MM.1S (cell line): ENCODE measurements at regions not wholly inside any gene's neighbourhood (a gene's known extent, or its start where the extent isn't known, plus 50 kb on each side); places are given as distances from the start of the nearest gene placed in this dataset.

Experiments
- DNase-seq: peaks from one replicate; pipeline ENCODE4 v3.0.0-alpha.2; 2015
- H2AFZ ChIP-seq: fragments of 300-600 bp; sonication (generic); 2 replicates; pipeline ENCODE4 v1.6.0; 2016; ENCODE audit warnings: antibody characterized with exemption, low read length
- H3F3A ChIP-seq: fragments of 300-600 bp; sonication (generic); 2 replicates; pipeline ENCODE4 v1.6.1; 2016; ENCODE audit warnings: mild to moderate bottlenecking, antibody characterized with exemption, low read length, moderate library complexity, mixed read lengths; ENCODE audit not compliant: insufficient read depth
- H3K27ac ChIP-seq: fragments of 300-600 bp; sonication (generic); 2 replicates; pipeline ENCODE4 v1.5.1; 2016; ENCODE audit warnings: mild to moderate bottlenecking, low read length
- H3K27me3 ChIP-seq: fragments of 300-600 bp; sonication (generic); replicated peaks from 2 replicates; pipeline ENCODE4 v1.6.0; 2016; ENCODE audit warnings: low read length; ENCODE audit not compliant: insufficient read depth
- H3K36me3 ChIP-seq: fragments of 300-600 bp; sonication (generic); replicated peaks from 2 replicates; pipeline ENCODE4 v1.6.1; 2016; ENCODE audit warnings: mild to moderate bottlenecking, low read length, mixed read lengths; ENCODE audit not compliant: insufficient read depth
- H3K4me1 ChIP-seq: fragments of 300-600 bp; sonication (generic); 2 replicates; pipeline ENCODE4 v1.6.1; 2016; ENCODE audit warnings: low read length, mixed read lengths
- H3K4me2 ChIP-seq: fragments of 300-600 bp; sonication (generic); 2 replicates; pipeline ENCODE4 v1.6.0; 2016; ENCODE audit warnings: low read depth, low read length
- H3K4me3 ChIP-seq: fragments of 300-600 bp; sonication (generic); 2 replicates; pipeline ENCODE4 v1.5.1; 2016; ENCODE audit warnings: low read length, mixed read lengths
- H3K79me2 ChIP-seq: fragments of 300-600 bp; sonication (generic); 2 replicates; pipeline ENCODE4 v1.6.1; 2016; ENCODE audit warnings: mixed run types, low read length, mixed read lengths
- H3K9ac ChIP-seq: fragments of 300-600 bp; sonication (generic); 2 replicates; pipeline ENCODE4 v1.6.1; 2016; ENCODE audit warnings: low read length, mixed read lengths
- H3K9me2 ChIP-seq: fragments of 300-600 bp; sonication (generic); replicated peaks from 2 replicates; pipeline ENCODE4 v1.6.1; 2016; ENCODE audit warnings: mild to moderate bottlenecking, low read length, mixed read lengths; ENCODE audit not compliant: insufficient read depth
- H3K9me3 ChIP-seq: fragments of 300-600 bp; sonication (generic); replicated peaks from 2 replicates; pipeline ENCODE4 v1.6.1; 2016; ENCODE audit warnings: mild to moderate bottlenecking, low read length, mixed read lengths; ENCODE audit not compliant: insufficient read depth
- H4K20me1 ChIP-seq: fragments of 300-600 bp; sonication (generic); 2 replicates; pipeline ENCODE4 v1.6.1; 2016; ENCODE audit warnings: mild to moderate bottlenecking, low read length, moderate library complexity, mixed read lengths; ENCODE audit not compliant: insufficient read depth
- EZH2 ChIP-seq: fragments of 300-600 bp; sonication (generic); optimal IDR thresholded peaks from 2 replicates; pipeline ENCODE3; 2017; ENCODE audit warnings: low read depth, mild to moderate bottlenecking, antibody characterized with exemption, low read length, mixed read lengths
- EZH2phosphoT487 ChIP-seq: fragments of 300-600 bp; sonication (generic); IDR thresholded peaks from 2 replicates; pipeline ENCODE4 v1.6.1; 2018; ENCODE audit warnings: antibody characterized with exemption, low read length
- TF ChIP-seq, protein P1 (sequence below): fragments of 300-600 bp; sonication (generic); IDR thresholded peaks from 2 replicates; pipeline ENCODE4 v1.5.1; 2016; ENCODE audit warnings: antibody characterized with exemption, low read length, mixed read lengths

- no peak overlapping the region for H3K4me3 ChIP-seq
- DNase-seq, result no peak
- H3F3A ChIP-seq, result no peaks in the 10 kb centered on the region
- H2AFZ ChIP-seq, result no peak overlapping the region
- no peaks in the 10 kb centered on the region for H3K9me2 ChIP-seq
- H3K27ac ChIP-seq, result no peak overlapping the region
- TF ChIP-seq, protein P1, sequence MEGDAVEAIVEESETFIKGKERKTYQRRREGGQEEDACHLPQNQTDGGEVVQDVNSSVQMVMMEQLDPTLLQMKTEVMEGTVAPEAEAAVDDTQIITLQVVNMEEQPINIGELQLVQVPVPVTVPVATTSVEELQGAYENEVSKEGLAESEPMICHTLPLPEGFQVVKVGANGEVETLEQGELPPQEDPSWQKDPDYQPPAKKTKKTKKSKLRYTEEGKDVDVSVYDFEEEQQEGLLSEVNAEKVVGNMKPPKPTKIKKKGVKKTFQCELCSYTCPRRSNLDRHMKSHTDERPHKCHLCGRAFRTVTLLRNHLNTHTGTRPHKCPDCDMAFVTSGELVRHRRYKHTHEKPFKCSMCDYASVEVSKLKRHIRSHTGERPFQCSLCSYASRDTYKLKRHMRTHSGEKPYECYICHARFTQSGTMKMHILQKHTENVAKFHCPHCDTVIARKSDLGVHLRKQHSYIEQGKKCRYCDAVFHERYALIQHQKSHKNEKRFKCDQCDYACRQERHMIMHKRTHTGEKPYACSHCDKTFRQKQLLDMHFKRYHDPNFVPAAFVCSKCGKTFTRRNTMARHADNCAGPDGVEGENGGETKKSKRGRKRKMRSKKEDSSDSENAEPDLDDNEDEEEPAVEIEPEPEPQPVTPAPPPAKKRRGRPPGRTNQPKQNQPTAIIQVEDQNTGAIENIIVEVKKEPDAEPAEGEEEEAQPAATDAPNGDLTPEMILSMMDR, result no peak
- TF ChIP-seq EZH2, result no peak
- no peak for TF ChIP-seq EZH2phosphoT487
- no peaks in the 10 kb centered on the region for H3K9me3 ChIP-seq
- H3K9ac ChIP-seq, result no peak overlapping the region
- H3K27me3 ChIP-seq, result no peaks in the 10 kb centered on the region
- H3K4me1 ChIP-seq, result no peaks in the 10 kb centered on the region
- H3K4me2 ChIP-seq, result no peak overlapping the region
- no peaks in the 10 kb centered on the region for H3K79me2 ChIP-seq
- no peaks in the 10 kb centered on the region for H4K20me1 ChIP-seq
- H3K36me3 ChIP-seq, result no peaks in the 10 kb centered on the region
Observed at GRCh38 chr13:99903140-99903539, 68.4 kb downstream of the ZIC5 start.

GRCh38 chr13:99902657-99903056 is 68.9 kb downstream of the ZIC5 start:
- no peak for DNase-seq
- Histone ChIP-seq H2AFZ (no peak overlapping the region), H3K27me3 (no peaks in the 10 kb centered on the region), H3K9me2 (no peaks in the 10 kb centered on the region), H3K27ac (no peak overlapping the region), H3K4me1 (no peaks in the 10 kb centered on the region), H3K79me2 (no peaks in the 10 kb centered on the region), H3K9me3 (no peaks in the 10 kb centered on the region), H4K20me1 (no peaks in the 10 kb centered on the region), H3K4me2 (no peak overlapping the region), H3K36me3 (no peaks in the 10 kb centered on the region), H3F3A (no peaks in the 10 kb centered on the region), H3K9ac (no peak overlapping the region), H3K4me3 (no peak overlapping the region)
- no peak for TF ChIP-seq EZH2phosphoT487
- TF ChIP-seq EZH2, result no peak
- TF ChIP-seq, protein P1, result no peak

DNA sequence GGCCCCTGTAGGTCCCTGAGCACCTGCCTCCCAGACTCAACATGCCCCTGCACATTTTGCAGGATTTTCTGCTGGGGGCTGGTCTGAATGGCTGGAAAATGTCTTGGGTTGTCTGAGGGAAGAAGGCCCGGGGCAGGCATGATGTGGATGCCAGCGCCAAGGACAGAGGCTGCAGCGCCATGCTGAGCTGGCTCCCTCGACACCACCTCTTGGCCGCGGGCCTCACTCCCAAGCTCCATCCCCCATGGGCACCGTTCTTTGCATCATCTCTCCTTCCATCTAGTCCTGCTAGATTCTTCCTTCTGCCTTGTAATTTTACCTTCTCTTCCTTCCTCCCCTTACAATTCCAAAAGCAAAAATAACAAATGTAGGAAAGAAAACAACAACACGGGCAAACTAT is 70.6 kb downstream of the ZIC5 start:
- Histone ChIP-seq H3K9ac (no peak overlapping the region), H3K36me3 (no peaks in the 10 kb centered on the region), H4K20me1 (no peaks in the 10 kb centered on the region), H3K4me3 (no peak overlapping the region), H3F3A (no peaks in the 10 kb centered on the region), H3K9me3 (no peaks in the 10 kb centered on the region), H3K27me3 (no peaks in the 10 kb centered on the region), H3K27ac (no peak overlapping the region), H3K4me2 (no peak overlapping the region), H3K79me2 (no peaks in the 10 kb centered on the region), H3K4me1 (no peaks in the 10 kb centered on the region), H3K9me2 (no peaks in the 10 kb centered on the region), H2AFZ (no peak overlapping the region)
- TF ChIP-seq EZH2 (no peak), EZH2phosphoT487 (no peak)
- TF ChIP-seq, protein P1, result no peak
- DNase-seq, result no peak
